ENCODE measurements at regions not wholly inside any gene's neighbourhood (a gene's known extent, or its start where the extent isn't known, plus 50 kb on each side); places are given as distances from the start of the nearest gene placed in this dataset.

- TF ChIP-seq CTCF (IDR thresholded peaks at IDR 0.05) (no peak), POLR2A (IDR thresholded peaks at IDR 0.05) (no peak), POLR2AphosphoS5 (IDR thresholded peaks at IDR 0.05) (no peak)
Observed at GRCh38 chr3:145911016-145911415, 250.0 kb downstream of the PLOD2 start.

Data from breast epithelium (tissue), 3 donors.